HG03196 (cell line): ENCODE measurements at regions not wholly inside any gene's neighbourhood (a gene's known extent, or its start where the extent isn't known, plus 50 kb on each side); places are given as distances from the start of the nearest gene placed in this dataset.

Experiments used
- ATAC-seq: cut with Tn5 transposase; IDR thresholded peaks from one replicate; pipeline ENCODE4 v1.9.1; 2021; ENCODE audit not compliant: unreplicated experiment

DNA sequence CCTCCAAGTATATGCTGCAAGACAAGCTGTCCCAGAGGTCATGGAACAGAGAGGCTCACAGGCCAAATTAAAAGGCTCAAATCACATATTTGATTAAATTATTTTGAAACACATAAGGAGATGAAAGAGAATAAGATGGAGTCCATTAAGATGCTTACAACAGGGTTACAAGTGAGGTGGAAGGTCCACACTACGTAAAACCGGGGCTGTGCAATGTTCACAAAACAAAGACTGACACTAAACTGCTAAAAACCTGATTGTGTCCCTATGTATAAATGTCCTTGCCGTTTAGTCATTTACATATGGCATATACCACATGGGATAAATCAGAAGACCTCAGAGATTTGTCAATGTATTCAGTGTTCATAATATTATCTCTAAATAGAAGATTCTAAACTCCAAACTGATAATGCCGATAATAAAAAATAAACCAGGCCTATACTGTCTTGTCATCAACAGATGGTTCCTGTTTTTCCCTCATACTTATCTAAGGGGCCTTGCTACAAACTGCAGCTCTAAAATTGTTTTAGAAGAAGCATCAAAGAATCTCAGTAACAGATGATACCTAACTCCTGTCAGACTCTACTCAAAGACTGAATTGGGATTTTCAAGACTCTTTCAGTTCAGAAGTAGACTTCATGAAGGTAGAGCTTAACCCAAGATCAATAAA lies 51.8 kb upstream of the RIPOR2 start:
- no peak for ATAC-seq

DNA sequence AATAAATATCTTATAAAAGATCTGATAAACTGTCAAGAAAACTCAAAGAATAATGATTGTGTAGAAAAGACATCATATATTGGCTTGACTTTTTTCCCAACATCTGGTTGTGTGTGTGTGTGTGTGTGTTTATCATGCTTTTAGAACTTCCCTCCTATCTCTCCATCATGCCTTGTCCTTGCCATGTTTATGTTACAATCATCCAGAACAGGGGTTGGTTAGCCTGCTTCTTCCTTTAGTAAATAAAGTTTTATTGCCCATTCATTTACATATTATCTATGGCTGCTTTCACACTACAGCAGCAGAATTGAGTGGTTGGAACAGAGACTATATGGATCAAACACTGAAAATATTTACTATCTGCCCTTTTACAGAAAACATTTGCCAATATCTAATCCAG lies 52.8 kb upstream of the RIPOR2 start:
- ATAC-seq = no peak

DNA sequence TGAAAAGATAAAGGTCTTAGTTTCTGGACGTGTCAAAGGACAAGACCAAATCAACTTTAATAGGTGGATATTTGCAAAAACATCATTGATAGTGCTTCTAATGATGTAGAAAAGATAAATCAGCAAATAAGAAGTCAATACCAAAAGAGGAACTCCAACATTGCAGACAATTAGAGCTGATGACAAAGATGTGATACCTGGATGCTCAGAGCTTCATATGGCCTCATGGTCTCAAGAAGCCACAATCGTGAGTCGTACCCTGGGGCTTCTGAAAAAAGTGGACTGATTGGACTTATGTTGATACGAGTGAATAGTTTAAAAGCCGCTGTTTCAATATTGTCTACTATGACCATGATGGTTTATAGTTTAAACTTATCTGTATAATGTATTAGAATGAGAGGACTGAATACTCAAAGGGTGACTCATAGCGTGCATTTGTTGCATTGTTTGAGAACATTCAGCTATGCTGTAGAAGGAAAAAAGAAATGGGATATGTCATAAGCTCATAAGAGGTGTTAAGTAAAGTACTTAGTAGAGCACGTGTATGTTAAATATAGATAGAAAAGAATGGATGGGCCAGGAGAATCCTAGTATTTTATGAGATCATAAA lies 54.6 kb upstream of the RIPOR2 start:
- no peak for ATAC-seq

DNA sequence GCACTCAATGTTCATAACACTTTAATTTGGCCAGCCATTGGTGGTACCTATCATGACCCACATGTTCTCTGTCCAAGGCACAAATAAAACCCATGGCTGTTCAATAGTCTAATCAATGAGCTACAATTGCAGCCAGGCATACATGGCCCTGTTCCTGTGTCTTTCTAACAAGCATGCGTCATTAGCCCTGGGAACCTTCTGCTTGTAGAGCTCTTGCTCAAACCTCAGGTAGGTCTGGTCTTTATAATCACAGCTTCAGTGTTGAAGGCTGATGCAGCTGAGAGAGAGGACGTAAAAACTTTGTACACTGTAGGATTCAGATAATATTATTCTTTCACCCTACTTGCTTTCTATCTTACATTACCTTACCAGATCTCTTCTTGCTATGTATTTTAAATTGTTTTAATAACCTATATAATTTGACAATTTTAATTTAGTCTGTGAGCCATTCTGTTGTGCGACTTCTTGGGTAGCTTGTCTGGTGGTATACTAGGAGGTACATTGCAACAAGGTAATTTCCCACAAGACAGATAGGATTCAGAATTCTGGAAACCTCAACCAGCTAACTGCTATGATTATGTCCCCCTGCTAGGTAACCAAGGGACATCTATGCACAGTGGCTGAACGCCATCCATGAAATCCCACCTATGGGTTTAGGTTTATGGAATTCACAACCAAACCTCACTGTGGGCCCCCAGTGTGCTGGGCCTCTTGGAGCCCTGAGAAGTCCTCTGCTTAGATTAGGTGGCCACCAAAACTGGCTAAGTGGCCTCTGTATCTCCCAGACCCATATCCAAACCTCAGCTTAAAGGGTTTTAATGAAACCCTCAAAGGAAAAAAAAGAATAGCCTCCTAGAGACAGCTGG lies 55.4 kb upstream of the RIPOR2 start:
- ATAC-seq = peak; percentile 15

DNA sequence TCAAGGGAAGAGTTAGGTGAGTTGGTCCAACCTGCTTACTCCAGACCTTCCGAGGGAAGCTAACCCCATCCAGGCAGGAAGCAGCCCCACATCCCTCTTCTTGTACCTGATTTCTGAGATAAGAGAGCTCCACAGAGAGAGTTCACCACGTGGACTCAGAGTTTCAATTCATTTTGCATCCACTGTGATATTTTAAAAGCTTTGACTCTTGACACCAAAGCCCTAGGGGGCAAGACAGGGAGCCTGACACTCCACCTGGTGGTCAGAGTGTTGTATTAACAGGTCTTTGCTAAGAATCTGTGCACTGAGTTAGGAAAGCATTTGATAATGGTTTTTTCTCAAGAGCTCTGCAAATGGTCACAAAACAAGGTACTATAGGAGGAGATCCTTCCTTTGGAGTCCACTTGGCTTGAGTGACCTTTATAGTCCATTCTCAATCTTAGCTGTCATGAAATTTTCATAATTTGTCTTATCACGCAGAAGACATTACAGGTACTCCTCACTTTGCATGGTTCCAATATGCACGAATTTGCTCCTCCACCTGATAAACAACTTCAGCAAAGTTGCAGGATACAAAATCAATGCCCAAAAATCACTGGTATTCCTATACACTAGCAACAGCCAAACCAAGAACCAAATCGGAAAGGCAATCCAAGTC lies 56.2 kb upstream of the RIPOR2 start:
- ATAC-seq = peak; percentile 80

DNA sequence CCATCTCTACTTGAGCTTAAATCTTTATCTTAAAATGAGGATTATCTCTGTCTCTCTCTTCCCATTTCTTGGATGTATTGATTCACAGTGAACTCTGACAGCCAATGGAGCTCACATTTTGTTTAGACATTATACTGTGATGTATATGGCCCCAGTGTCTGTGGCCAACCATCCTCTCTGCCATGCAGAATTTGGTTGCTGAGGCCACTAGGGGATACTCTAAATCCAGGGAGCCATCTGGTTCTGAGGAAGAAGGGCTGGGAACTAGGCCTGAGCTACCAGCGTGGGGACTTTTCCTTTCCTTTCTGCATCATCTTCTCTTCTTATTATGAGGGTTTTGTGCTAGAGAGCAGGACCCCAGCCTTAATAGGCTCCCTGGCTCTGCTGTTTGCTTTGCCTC lies 59.1 kb upstream of the RIPOR2 start:
- ATAC-seq = no peak

DNA sequence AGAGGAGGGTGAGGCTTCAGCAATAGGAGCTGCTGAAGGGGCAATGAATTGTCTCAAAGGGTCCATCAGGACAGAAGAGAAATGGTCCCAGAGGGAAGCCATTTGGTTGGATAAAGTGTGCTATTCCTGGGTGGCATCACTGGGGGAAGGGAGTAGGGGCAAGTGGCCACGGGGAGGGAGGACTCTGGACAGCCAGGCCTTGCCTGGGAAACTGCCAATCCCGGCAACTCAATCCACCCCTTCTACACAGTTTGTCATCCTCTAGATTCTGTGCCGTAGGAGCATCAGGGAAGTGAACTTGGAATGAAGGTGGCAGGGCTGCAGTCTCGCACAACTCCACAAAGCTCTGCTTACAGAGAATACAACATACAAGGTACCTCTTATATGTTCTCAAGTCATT lies 59.5 kb upstream of the RIPOR2 start:
- no peak for ATAC-seq

DNA sequence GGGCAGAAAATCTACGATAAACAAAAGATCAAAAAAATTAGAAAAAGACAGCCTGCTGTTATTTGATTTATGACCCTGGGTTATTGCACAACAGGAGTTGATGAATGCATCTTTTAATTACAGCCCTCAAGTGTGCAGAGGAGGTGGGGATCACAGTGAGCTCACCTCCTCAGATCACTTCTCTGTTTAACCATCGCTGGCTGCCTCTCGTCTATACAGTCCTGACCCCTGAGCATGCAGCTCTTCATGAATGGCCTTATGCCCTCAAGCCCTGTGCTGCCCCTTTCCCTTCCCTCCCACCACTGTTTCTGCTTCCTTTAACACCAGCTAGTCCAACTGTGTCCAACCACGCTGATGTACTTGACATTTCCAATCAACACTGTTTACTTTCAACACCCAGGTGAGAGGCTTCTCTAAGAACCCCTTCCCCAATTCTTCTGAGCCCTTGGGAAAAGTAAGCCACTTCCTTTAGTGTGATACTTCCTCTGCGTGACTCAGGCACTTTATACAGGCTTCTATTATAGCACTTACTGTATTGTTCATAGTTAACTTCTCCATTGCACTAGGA lies 60.6 kb upstream of the RIPOR2 start:
- no peak for ATAC-seq

DNA sequence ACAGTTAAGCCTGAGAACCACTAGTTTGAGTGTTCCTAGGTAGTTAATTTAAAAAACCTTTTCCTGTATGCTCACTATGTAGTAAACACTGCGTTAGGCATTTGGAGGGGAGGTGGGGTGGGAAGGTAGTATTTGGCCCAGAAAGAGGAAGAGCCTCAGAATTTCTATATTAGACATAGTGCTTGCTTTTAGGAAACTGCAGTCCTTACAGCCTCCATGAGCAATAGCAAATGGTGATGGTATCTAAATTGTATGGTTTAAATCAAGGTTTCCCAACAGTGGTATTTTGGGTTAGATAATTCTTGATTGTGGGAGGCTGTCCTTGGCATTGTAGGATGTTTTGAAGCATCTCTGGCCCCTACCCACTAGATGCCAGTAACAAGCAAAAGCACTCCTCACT lies 61.5 kb upstream of the RIPOR2 start:
- ATAC-seq = no peak

DNA sequence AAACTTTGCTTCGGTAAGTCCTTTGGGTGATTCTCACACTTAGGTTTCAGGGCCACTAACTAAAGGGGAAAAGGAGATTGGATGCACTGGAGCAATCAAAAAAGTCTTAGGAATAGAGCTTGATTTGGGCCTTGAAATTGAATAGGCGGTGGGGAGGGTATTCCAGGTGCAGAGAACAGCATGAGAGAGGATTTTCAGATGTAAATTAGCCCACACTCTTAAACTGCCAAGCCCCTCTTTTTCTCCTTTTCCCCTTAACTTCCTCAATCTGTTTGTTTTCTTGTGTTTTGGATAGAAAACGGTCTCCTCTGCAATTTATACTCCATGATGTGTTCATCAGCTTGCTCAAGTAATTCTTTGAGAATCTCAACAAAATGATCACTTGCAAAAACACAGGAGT lies 62.1 kb upstream of the RIPOR2 start:
- no peak for ATAC-seq

DNA sequence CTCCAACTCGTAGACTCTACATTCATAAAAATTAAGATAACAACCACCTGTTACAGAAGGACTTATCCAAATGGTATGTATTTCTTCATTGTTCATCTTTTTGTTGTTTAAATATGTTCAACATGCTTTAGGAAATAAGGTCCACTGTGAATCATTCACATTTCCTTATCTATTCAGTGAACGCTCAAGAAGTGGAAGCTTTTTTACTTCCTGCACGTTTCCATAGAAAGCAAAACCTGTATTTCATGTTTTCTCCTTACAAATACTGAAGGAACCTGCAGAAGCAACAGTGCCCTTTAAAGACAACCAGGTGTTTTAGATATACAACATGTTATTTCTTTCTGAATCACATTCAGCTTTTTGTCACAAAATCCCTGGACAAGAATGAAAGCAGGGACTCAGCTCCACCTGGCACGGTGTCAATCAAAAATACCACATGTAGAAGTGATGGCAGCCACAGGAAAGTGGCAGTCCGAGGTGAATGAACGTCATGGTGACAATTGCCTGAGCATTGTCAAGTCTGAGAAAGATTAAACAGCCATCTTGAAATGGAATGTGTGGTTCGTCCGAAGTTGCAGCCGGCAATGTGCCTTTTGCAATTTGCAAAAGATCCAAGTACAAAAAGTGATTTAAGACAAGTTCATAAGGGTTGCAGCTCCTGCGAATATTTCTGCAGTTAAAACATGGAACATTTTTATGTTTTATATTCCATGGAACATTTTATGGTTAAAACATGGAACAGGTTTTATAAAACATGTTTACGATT lies 66.7 kb upstream of the RIPOR2 start:
- ATAC-seq = no peak

DNA sequence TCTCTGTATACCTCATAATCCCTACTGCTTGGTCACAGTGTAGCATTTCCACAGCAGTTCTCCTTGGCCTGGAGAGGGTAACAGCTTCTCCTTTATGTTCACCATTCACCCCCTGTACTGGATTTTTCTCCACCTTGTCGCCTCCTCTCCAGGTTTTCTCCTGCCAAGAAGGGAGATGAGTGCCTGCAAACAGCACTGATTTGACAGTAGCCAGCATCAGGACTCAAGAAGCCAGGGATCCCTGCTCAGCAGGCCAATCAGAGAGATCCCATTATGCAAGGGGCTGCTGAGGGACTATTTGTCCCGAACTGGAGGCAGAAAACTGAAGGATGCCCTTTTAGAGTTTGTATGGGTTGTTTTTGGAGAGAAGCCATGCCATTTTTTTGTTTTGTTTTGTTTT lies 68.6 kb upstream of the RIPOR2 start:
- no peak for ATAC-seq

DNA sequence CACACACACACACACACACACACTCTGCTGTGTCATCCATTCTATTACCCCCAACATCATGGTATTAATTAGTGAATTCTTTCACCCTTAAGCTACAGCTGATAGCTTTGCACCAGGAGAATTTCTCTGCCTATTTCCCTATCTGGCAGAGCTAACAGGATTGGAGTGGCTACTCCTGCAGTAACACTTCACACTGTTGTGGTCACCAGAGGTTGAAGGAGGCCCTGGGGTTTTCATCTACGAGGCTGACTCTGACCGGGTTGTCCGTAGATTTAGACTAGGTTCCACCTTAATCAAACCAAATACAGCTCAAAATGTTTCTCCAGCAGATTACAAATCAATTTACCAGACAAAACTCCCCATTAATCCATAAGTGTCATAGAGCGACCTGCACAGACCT lies 69.2 kb upstream of the RIPOR2 start:
- ATAC-seq = no peak

DNA sequence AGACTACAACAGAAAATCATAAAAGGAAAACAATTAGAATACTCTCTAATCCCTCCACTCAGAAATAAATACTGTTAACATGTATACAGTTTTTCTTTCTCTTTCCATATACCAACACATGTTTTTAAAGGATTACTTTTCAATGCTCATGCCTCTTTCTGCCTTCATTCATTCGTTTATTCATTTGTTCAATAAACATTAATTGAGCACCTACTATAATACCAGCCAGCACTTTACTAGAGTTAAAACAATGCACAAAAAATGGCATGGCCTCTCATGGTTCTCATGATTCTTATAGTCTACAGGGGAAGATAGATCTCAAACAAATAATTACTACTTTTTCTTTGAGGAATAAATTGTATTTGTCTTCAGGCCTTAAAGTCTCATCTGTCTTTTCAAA lies 70.3 kb upstream of the RIPOR2 start:
- ATAC-seq = no peak

DNA sequence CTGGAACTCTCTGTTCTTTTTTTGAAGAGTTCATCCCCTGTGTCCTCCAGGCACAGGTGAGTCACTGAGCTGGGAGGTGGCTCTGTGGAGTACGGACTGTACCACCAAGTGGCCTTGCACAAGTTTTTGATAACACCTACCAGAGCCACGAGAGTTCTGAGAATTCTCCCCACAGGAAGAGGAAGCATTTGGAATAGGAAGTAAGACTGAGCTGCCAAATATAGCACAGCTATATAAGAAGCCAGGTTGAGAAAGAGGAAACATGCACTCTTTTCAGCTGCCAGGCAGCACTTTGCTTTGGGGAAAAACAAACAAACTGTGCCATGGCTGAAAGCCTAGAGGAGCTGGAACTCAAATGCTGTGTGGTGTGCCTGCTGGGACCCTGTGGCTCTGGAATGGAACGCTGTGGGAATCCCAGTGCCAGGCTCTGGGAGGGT lies 70.8 kb upstream of the RIPOR2 start:
- no peak for ATAC-seq

DNA sequence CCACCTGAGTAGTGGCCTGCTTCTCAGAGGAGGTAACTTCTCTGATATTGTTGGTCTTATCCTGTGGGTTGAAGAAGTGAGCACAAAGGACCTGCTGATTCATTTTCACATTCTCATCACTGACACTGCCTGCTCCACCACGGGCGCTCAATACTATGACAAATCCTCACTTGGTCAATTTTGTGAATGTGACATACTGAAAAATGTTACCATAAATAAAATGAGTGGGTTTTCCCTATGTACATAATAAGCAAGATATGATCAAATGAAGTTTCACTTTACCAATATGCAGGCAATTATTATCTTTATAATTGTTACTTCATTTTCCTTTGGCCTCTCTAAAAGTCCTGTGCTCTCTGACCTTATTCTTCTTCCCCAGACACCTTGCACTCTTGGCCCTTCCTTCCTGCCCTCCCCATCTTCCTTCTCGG lies 71.5 kb upstream of the RIPOR2 start:
- ATAC-seq = peak; percentile 83

DNA sequence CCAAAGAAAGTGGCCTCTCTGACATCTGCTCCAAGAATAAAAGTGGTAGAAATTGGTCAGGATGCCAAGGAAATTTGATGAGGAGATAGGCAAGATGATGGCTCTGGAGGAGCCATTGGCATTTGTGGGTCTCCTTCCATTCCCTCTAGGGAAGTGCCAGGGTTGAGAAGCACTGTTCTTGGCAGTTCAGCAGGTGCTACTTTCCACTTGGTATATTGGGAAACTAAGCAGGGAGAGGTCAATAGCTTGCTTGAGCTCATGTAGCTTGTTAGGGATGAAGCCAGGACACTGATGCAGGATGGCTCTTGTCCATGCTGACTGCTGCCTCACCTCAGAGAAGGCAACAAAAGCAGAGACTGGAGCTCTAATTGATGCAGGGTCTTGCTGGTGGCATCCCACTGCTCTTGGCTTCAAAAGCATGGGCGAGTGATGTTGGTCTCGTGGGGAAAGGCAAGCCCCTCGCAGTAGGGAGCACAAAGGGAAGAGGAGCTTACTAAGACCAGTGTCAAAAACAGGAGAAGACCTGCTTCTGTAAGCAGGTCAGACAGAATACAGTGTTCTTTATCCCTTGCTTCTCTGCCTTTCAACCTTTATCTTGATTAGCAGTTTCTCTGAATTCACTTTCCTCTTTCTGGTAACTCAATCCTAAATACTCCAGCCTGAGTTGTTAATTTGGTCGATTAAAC lies 73.1 kb upstream of the RIPOR2 start:
- no peak for ATAC-seq

DNA sequence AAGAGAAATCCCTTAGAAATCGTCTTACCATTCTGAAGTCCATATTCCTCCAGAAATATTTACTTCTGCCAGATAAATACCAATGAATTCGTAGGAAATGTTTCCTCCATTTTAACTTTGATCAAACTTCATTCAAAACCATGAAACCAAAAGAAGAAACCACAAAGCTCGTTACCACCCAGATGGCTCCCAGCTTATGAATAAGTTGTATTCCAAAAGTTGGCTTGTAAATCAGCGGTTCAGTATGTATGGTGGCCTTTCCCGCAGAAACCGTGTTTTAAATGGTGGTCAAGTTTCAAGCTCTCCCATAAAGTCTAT lies 73.6 kb upstream of the RIPOR2 start:
- no peak for ATAC-seq

DNA sequence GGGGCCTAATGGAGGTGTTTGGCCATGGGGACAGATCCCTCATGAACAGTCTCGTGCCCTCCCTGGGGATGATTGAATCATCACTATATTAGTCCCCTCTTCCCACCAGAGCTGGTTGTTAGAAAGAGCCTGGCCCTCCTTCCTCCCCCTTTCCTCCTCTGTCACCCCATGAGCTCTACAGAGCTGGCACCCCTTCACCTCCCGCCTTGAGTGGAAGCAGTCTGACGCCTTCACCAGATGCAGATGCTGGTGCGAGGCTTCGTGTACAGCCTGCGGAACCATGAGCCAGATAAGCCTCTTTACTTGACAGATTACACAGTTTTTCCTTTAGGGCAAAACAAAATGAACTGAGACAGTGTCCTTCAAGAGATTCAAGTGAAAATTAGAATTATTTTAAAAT lies 74.4 kb upstream of the RIPOR2 start:
- no peak for ATAC-seq
